NCI-H2196 treated with DMSO at 0.1 percent for 48 hours (cell line): ENCODE measurements at regions not wholly inside any gene's neighbourhood (a gene's known extent, or its start where the extent isn't known, plus 50 kb on each side); places are given as distances from the start of the nearest gene placed in this dataset.

Experiments used
- DNase-seq: peaks from one replicate; lab custom pipeline; 2025; ENCODE audit not compliant: unreplicated experiment; lab: John Stamatoyannopoulos, UW

GRCh38 chr16:52235186-52235585, 311.8 kb downstream of the TOX3 start:
- DNase-seq: no peak

- no peak for DNase-seq
These were observed 312.3 kb downstream of the TOX3 start for GRCh38 chr16:52234626-52235025.

- no peak for DNase-seq
These were observed 317.5 kb downstream of the TOX3 start for GRCh38 chr16:52229471-52229870.

GRCh38 chr16:52227851-52228250, 319.1 kb downstream of the TOX3 start:
- DNase-seq: no peak

DNA sequence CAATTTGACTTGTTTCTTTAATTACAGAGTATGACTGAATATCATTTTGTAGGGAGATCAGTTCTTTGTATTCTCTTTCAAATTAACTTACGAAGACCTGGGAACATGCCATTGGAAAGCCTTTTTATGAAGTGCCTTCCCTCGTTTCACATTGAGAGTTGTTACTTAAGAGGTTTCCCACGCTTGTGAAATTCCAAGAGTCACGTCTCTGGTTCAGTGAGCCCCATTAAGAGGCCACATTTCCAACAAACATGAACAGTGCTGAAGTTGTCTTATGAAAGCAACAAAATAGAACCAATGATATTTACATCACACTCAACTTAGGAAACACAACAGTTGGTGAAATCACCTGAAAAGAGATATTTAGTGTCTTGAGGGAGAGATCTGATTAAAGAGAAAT, 334.1 kb downstream of the TOX3 start:
- no peak for DNase-seq

DNA sequence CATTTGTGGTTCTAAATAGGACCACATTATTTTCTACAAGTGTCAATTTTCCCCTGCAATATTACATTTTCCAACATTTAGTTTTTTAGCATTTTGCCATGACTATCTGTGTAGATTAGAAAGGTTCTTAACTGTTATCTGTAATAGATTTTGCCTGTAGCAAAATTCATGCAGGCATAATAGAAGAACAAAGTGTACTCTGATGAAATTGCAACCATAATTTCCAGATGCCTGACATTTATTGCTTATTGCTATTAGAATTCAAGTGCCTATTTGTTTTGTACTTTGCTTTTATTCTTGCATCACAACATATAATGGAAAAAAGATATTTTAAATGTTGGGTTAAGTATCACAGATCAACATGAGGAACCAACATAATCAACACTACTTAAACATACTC, 337.7 kb downstream of the TOX3 start:
- no peak for DNase-seq

GRCh38 chr16:52203096-52203495, 343.8 kb downstream of the TOX3 start:
- no peak for DNase-seq

DNA sequence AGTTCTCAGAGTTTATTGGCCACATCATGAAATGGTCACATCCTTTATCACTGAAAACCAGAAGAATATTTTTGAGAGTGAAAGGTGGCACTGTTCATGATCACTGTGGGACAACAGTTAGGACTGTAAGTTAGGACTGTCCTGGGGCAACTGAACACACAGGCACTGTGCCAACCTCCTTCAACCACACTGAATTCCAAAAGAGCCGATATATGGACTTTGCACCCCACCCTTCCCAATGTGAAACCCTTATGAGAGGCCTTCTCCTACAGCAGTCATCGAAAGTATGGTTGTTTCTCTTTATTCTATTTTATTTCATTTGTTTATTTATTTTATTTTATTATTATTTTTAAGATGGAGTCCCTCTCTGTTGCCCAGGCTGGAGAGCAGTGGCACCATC, 353.5 kb downstream of the TOX3 start:
- no peak for DNase-seq

DNA sequence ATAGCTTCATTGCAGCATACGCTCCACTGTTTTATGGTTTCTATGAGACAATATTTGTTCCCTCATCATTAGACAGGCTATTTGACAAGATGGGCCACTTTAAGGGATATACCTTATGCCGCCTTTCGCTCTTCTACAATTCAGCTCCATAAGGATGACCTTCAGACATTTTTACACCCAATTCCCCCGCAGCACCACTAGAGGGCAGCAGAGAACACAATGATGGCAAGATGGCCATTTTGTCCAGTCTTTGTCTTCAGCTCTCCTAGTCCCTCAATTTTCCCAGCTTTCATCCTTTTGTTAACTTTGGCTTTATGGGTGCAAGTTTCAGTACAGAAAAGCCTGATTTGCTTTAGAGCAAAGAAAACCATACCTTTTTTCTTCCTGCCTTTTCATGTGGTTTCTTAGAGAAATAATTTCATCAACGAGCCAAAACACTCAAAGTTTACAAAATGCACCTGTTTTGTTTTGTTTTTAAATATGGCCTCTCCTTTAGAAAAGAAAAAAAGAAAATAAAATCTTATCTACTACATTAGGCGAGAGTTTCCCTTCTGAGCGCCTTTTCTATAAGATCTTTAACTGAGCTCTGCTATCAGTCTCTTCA, 355.3 kb downstream of the TOX3 start:
- DNase-seq: peak; percentile 10

DNA sequence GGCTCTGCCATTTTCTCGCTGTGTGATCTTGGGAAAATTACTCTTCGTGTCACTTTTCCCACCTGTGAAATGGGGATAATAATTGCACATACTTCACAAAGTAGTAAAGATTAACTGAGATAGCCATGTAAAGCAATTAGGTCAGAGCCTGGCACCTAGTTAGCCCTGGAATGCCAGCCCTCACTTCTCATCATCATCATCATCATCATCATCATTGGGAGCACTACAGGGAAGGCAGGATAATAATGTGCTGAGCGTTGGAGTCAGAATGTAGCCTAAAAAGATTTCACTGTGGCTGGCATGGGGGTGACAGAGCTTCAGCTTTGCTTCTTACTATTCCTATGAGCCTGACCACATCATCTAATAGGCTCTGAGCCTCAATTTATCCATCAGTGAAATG, 362.6 kb downstream of the TOX3 start:
- no peak for DNase-seq

GRCh38 chr16:52182840-52183239, 364.1 kb downstream of the TOX3 start:
- no peak for DNase-seq

- no peak for DNase-seq
These were observed 372.8 kb downstream of the TOX3 start for GRCh38 chr16:52174168-52174567.

DNA sequence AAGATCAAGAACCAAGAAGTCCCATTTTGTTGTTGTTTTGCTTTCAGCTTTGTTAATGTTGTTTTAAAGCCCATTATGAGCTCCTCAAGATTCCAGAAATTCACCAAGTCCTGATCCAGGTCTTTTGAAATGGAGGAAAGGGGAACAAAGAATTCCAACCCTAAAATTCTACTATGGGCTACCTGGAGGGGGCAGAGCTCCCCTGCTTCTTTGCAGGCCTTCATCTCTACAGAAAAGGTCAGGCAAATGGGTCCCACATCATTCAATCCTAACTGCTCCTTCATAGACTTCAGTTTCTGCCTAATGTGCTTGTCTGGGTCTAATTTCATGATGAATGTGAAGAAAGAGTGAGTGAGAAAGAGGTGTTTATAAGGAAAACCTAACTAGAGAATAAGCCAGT, 375.5 kb downstream of the TOX3 start:
- no peak for DNase-seq

- DNase-seq: no peak
These were observed 379.6 kb downstream of the TOX3 start for GRCh38 chr16:52167328-52167727.

DNA sequence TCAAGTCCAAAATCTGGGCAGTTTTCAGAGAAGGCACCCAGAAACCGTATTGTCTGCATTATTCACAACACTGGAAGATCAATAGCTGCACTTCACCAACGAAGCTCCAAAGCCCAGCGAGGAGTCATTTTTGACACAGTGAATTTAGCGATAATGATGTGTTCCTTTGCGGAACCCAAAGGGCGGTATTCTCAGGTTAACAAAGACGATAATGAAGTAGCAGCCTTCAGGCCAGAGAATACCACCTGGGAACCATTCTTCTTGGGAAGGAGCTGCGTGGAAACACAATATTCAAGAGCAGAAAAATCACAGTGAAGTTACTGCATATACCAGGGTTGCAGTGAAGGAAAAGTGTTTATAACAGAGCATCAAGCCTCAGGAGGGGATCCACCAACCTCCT, 381.0 kb downstream of the TOX3 start:
- DNase-seq: no peak

DNA sequence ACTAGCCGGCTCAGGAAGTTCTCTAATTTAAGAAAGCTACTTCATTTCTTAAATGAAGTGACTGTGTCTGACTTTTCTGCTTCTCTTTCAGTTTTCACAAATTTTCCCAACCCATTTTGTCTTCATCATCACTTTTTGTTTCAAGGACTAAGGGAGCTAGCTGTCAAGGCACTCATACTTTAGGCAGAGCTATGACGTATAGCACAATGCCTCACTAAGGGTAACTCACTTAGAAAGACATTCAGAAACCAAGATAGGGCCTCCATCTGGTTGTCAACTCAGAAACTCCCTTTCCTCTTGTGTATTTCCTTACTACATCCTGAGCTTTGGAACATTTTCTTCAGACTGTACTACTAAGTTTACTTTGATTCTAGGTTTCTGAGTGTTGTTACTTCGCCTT, 397.9 kb downstream of the TOX3 start:
- no peak for DNase-seq

DNA sequence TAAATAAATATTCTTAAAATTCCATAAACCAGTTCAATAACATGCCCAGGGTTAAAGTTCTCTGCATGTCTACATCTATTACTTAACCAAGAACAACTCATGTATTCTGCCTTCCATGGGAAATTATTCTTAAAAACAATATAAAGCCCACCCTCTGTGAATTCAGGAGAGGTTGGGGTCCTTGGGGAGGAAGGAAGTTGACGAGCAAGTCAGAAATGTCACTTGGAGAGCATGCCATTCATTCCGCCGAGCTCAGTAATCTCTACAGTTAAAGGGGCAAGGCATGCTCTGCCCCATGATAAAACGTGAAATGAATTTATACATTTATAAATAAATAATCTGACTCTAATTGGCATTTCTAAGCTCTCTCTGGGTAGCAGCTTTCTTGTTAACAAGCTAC, 405.1 kb downstream of the TOX3 start:
- DNase-seq: no peak

- DNase-seq: no peak
These were observed 418.6 kb downstream of the TOX3 start for GRCh38 chr16:52128361-52128760.

- DNase-seq: no peak
These were observed 423.1 kb downstream of the TOX3 start for GRCh38 chr16:52123842-52124241.

DNA sequence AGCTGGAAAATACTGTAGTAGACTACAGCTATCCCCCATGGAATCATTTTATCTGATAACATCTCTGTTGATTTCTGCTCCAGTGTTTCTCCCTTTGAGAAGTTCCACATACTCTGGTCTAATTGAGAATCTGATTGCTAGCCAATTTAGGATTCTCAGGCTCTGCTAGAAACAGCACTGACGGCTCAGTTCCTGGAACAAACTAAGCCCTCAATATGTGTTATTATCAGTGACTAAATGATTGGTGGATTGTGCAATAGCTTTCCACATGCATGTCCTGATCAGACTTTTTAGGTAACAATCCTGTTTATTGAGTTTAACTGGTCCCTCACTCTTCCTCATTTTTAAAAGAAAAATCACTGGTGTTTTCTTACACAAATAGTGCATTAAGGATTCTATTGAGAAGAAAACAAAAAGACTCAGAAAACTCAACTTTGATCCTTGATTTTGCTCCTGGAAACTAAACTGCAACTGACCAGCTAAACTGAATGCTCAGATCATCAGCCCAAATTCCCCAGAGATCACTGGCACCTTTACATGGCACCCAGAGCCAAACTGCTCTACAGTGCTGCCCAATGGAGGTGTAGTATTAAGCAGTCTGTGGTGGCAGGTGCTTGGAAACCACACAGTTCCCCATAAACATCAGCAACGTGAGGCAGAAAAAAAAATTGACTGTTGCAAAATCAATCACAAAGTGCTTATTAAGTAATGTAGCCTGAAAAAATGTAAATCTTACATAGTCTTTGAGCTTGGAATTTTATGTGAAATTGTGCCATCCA, 423.7 kb downstream of the TOX3 start:
- DNase-seq: no peak

DNA sequence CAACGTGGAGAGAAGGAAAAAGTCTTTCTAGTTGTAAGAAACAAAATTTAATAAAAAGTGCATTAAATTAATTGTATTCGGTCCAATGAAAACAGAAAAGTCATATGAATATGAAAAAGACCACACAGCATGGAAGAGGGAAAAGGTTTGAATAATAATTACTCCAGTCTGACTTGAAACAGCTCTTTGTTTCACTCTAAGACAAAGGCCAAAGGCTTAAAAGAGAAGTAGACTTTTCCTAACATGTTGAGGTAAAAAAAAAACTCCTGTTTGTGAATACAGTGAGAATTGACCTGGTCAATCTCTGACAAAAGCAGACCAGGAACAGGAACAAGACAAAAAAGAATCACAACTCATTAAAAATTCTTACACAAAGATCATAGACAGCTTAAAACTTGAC, 429.8 kb downstream of the TOX3 start:
- DNase-seq: no peak

DNA sequence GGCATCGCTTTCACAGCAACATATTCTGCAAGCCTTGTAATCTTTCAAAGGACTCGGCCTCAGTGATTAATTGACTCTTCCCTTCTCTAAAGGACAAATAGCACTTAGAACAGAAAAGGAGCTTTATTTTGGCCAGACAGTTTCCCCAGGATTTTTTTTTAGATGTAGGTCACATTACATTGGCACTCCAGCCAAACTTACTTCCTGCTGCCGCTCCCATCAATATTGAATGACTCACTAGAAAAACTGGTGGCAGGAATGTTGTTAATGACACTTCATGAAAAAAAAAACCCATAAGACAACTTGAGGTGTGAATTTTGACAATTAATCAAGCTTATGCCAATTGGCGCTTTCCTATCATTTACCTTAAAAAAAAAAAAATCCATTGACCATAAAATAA, 432.6 kb downstream of the TOX3 start:
- no peak for DNase-seq
